HG03097 (cell line): ENCODE measurements at regions not wholly inside any gene's neighbourhood (a gene's known extent, or its start where the extent isn't known, plus 50 kb on each side); places are given as distances from the start of the nearest gene placed in this dataset.

Experiments used
- ATAC-seq: cut with Tn5 transposase; IDR thresholded peaks from one replicate; pipeline ENCODE4 v1.9.1; 2021; ENCODE audit not compliant: unreplicated experiment, low FRiP score

DNA sequence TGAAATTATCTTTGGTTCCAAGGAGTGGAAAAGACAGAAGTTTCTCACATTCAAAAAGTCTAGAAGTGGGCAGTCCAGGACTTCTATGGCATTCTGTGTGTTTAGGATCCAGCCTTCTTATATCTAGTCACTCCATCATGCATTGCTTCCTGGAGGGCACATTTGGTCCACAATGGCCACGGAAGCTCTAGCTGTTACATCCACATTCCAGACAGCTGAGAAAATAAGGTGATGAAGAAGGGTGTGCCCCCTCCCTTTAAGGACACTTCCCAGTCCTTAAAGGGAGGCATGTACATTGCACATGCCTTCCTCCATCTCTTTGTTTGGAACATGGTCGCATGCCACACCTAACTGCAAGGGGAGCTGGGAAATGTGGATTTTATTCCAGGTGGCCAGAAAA lies 59.9 kb upstream of the BZW1 start:
- no peak for ATAC-seq

DNA sequence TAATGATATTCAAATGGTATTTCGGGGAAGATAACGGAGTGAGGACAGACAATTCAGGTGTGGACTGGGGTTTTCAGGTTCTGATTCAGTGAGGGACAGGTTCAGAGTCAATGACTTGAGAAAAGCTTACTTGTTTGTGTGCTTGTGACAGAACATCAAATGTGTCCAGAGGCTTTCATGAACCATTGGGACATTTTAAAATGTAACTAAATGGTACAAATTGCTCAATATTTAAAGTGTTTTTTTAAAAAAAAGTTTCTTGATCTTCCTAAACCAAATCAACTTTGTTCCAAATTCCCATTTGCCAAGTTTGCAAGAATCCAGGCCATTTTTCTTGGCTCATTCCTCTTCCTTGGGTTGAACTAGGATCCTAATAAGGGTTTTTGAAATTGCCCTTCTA lies 59.4 kb upstream of the BZW1 start:
- ATAC-seq, result no peak

DNA sequence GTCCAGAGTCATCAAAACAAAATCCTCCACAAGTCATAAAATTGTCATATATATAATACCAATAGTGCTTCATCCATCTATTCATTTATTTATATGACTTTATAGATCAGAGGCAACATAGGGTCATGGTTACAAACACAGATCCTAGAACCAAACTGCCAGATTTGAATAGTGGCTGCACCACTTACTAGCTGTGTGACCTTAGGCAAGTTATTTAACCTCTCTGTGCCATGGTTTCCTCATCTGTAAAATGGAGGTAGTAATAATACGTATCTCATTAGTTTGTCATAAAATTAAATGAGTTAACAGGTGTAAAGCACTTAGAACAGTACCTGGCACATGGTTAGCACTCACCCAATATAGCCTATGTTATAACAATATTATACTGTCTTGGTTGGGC lies 58.9 kb upstream of the BZW1 start:
- ATAC-seq, result no peak

DNA sequence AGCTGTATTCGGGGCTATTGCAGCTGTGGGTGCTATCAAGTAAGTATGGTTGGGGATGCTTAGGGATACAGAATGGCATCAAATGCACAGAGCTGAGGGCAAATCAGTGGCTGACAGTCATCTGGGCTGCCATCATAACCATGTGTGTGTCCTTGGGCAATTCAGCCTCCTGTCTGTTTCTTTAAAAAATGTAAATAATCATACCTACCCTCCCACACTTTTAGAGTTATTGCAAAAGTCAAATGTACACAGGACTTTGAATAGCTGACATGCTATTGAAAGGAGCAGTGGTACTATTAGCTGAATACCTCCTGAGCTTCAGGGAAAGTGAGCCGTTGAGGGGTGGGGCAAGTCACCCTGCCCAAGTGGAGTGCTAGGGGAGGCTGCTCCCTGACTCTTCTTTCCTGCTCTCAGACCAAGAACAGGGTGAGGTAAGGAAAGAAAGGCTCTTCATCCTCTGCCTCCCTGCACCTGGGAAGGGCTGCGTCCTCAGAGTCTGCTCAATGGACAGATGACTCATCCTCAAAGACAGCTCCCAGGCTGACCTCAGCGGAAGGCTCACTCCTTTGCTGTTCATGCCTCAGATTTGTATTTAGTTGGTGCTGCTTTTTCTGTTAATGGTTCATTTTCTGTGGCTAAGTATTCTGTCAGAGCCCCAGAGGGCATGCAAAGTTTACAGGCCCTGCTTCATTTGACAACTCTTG lies 54.9 kb upstream of the BZW1 start:
- peak; percentile 92 for ATAC-seq

DNA sequence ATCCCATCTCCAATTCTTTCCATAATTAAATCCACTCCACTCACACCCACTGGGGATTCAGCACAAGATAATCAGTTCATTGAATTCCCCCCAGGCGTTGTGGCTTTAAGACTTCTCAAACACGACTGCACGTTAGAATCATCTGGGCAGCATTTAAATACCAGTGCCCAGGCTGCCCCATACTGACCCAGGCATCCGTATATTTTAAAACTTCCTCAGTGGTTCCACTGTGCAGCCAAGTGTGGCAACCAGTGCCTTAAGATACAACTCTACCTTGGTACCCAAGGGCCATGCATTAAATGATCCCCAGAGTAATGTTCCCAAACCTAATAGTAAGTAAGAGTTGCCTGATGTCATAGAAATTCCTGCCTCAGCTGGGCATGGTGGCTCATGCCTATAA lies 54.3 kb upstream of the BZW1 start:
- ATAC-seq, result peak; percentile 4

DNA sequence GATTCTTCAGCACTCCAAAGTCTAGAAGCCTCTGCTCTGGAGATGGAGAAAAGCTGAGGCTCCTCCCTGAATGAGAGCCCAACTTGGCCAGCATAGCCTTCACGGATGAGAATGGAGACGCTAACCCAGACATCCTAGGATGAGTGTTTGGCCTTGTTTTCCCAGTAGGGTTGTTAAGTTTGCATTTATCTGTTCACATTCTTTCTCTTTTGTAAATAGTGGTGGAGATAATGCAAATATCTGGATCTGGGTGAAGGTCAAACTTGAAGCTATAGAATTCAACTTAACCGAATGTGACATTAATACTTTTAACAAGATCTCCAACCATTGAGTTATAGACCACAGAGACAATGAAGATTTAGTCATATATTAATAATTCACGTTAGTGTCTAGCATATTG lies 53.4 kb upstream of the BZW1 start:
- ATAC-seq, result no peak

DNA sequence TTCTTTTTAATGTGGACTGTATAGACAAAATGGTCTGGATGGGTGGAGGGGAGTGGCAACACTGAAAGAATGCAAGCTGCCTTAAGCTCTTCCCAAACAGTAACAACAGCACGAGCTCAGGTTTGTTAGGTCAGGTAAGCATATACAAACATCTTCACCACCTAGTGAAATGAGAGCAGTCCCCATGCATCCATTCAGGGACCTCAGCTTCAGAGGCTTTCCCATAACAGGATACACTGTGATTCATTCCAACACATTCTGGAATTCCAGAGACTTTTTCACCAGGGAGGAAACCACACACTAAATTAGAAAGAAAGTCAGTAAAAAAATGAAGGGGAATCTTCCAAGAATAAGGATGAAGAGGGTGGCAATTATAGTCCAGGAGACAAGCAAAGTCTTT lies 50.4 kb upstream of the BZW1 start:
- ATAC-seq, result no peak
